ENCODE measurements at regions not wholly inside any gene's neighbourhood (a gene's known extent, or its start where the extent isn't known, plus 50 kb on each side); places are given as distances from the start of the nearest gene placed in this dataset.

- peak overlapping the region in 1 of 7 donors; percentile 28 for H3K27ac Mint-ChIP-seq
- peaks cover 0 to 4% (median 0%) of the 10 kb centered on the region in 7 donors for H3K9me3 Mint-ChIP-seq
- Histone ChIP-seq H3K27ac (ENCODE audit: low read depth in 1 of 2, low read length in 2 of 2) (no peak overlapping the region), H3K27me3 (ENCODE audit: control insufficient read depth in 2 of 2, insufficient read depth in 2 of 2, low read length in 2 of 2) (no peaks in the 10 kb centered on the region), H3K9me3 (replicated peaks in 1 of 2; ENCODE audit: control insufficient read depth in 1 of 2, insufficient read depth in 1 of 2, low read length in 2 of 2) (no peaks in the 10 kb centered on the region), H4K20me1 (ENCODE audit: insufficient read depth, low read length) (no peaks in the 10 kb centered on the region), H2AFZ (ENCODE audit: insufficient read depth, low read depth, low read length, poor library complexity, severe bottlenecking) (no peak overlapping the region), H3K9ac (ENCODE audit: insufficient read depth, low read length, poor library complexity, severe bottlenecking) (no peak overlapping the region), H3K36me3 (replicated peaks in 1 of 2; ENCODE audit: control insufficient read depth in 1 of 2, insufficient read depth in 2 of 2, low read length in 2 of 2) (no peaks in the 10 kb centered on the region), H3K79me2 (ENCODE audit: insufficient read depth, low read length) (no peaks in the 10 kb centered on the region), H3K4me2 (replicated peaks; ENCODE audit: extremely low read depth, low read length, poor library complexity, severe bottlenecking) (no peak overlapping the region), H3K4me1 (ENCODE audit: control insufficient read depth in 1 of 2, insufficient read depth in 2 of 2, low read length in 2 of 2) (no peaks in the 10 kb centered on the region), H3K4me3 (replicated peaks in 1 of 3; ENCODE audit: low read depth in 2 of 3, low read length in 3 of 3) (no peak overlapping the region)
- no peak overlapping the region for H3K4me3 Mint-ChIP-seq
- DNase-seq, result no peak
- H3K27me3 Mint-ChIP-seq (ENCODE audit: low read depth in 3 of 3), result peaks cover 3 to 7% (median 6%) of the 10 kb centered on the region in 3 donors
- no CpG with 5 or more reads among the region's 1 CpG for WGBS (ENCODE audit: insufficient coverage)
- peaks cover 9% of the 10 kb centered on the region for H3K4me1 Mint-ChIP-seq
- no peaks in the 10 kb centered on the region for H3K36me3 Mint-ChIP-seq
- TF ChIP-seq, protein P1, sequence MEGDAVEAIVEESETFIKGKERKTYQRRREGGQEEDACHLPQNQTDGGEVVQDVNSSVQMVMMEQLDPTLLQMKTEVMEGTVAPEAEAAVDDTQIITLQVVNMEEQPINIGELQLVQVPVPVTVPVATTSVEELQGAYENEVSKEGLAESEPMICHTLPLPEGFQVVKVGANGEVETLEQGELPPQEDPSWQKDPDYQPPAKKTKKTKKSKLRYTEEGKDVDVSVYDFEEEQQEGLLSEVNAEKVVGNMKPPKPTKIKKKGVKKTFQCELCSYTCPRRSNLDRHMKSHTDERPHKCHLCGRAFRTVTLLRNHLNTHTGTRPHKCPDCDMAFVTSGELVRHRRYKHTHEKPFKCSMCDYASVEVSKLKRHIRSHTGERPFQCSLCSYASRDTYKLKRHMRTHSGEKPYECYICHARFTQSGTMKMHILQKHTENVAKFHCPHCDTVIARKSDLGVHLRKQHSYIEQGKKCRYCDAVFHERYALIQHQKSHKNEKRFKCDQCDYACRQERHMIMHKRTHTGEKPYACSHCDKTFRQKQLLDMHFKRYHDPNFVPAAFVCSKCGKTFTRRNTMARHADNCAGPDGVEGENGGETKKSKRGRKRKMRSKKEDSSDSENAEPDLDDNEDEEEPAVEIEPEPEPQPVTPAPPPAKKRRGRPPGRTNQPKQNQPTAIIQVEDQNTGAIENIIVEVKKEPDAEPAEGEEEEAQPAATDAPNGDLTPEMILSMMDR (IDR thresholded peaks at IDR 0.05), result no peak
- intact Hi-C loops (cut with micrococcal nuclease), result no loop called here
Observed at GRCh38 chr13:73218181-73218580, 159.4 kb downstream of the KLF5 start.

DNA sequence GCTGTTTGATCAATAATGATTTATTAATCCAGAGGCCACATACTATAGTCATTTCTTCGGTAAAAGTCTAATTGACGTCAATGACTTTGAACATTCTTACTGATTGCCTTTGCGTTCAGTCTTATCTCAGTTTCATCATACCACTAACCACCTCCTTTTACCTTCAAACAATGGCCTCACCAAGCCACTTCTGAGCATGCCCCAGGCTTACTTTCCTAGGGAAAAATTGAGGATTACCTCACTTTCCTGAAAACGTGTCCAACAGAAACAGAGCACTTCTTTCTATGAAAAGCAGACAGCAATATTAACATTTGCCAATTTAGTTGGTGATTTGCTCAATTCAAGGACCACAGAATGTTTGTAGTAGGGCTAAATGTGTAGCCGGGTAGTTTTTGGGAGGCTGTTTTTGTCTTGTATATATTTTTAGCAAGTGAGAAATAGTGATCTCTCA is 157.6 kb downstream of the KLF5 start:
- Mint-ChIP-seq H3K4me1 (peaks cover 7% of the 10 kb centered on the region), H3K36me3 (no peaks in the 10 kb centered on the region), H3K27me3 (ENCODE audit: low read depth in 3 of 3) (peaks cover 3 to 6% (median 3%) of the 10 kb centered on the region in 3 donors), H3K9me3 (peaks cover 0 to 4% (median 0%) of the 10 kb centered on the region in 7 donors), H3K27ac (no peak overlapping the region), H3K4me3 (no peak overlapping the region)
- H3K4me2 ChIP-seq (replicated peaks; ENCODE audit: extremely low read depth, low read length, poor library complexity, severe bottlenecking), result no peak overlapping the region
- no peaks in the 10 kb centered on the region for H3K36me3 ChIP-seq (replicated peaks in 1 of 2; ENCODE audit: control insufficient read depth in 1 of 2, insufficient read depth in 2 of 2, low read length in 2 of 2)
- DNase-seq, result no peak
- no peaks in the 10 kb centered on the region for H4K20me1 ChIP-seq (ENCODE audit: insufficient read depth, low read length)
- TF ChIP-seq, protein P1 (IDR thresholded peaks at IDR 0.05), result no peak
- H3K27ac ChIP-seq (ENCODE audit: low read depth in 1 of 2, low read length in 2 of 2), result no peak overlapping the region
- H3K9me3 ChIP-seq (replicated peaks in 1 of 2; ENCODE audit: control insufficient read depth in 1 of 2, insufficient read depth in 1 of 2, low read length in 2 of 2), result no peaks in the 10 kb centered on the region
- H3K9ac ChIP-seq (ENCODE audit: insufficient read depth, low read length, poor library complexity, severe bottlenecking), result no peak overlapping the region
- WGBS (ENCODE audit: insufficient coverage), result 93% methylated on average over 3 of the region's 5 CpGs
- H3K4me1 ChIP-seq (ENCODE audit: control insufficient read depth in 1 of 2, insufficient read depth in 2 of 2, low read length in 2 of 2), result no peaks in the 10 kb centered on the region
- no peaks in the 10 kb centered on the region for H3K79me2 ChIP-seq (ENCODE audit: insufficient read depth, low read length)
- no peak overlapping the region for H3K4me3 ChIP-seq (replicated peaks in 1 of 3; ENCODE audit: low read depth in 2 of 3, low read length in 3 of 3)
- no peak overlapping the region for H2AFZ ChIP-seq (ENCODE audit: insufficient read depth, low read depth, low read length, poor library complexity, severe bottlenecking)
- intact Hi-C loops (cut with micrococcal nuclease), result no loop called here
- H3K27me3 ChIP-seq (ENCODE audit: control insufficient read depth in 2 of 2, insufficient read depth in 2 of 2, low read length in 2 of 2), result no peaks in the 10 kb centered on the region

Measured in CD14-positive monocyte (primary cell).